EL (cell line): ENCODE measurements at regions not wholly inside any gene's neighbourhood (a gene's known extent, or its start where the extent isn't known, plus 50 kb on each side); places are given as distances from the start of the nearest gene placed in this dataset.

Experiments
- DNase-seq: peaks from one replicate; pipeline ENCODE4 v3.0.0-alpha.2; 2016

- no peak for DNase-seq
Measured at GRCh38 chr9:90013778-90014177, 409.0 kb downstream of the GADD45G start.

- DNase-seq, result no peak
Measured at GRCh38 chr9:90014421-90014820, 409.6 kb downstream of the GADD45G start.

- DNase-seq, result no peak
Measured at GRCh38 chr9:90016272-90016671, 411.5 kb downstream of the GADD45G start.

GRCh38 chr9:90017679-90018078 is 412.9 kb downstream of the GADD45G start:
- no peak for DNase-seq

GRCh38 chr9:90018688-90019087 is 413.9 kb downstream of the GADD45G start:
- no peak for DNase-seq

GRCh38 chr9:90019626-90020025 is 414.8 kb downstream of the GADD45G start:
- DNase-seq, result no peak

- no peak for DNase-seq
Measured at GRCh38 chr9:90020276-90020871, 415.6 kb downstream of the GADD45G start.

- no peak for DNase-seq
Measured at GRCh38 chr9:90021216-90021906, 416.5 kb downstream of the GADD45G start.

- DNase-seq, result no peak
Measured at GRCh38 chr9:90022474-90022873, 417.7 kb downstream of the GADD45G start.

- no peak for DNase-seq
Measured at GRCh38 chr9:90023861-90024260, 419.0 kb downstream of the GADD45G start.

GRCh38 chr9:90024409-90024808 is 419.6 kb downstream of the GADD45G start:
- DNase-seq, result no peak

GRCh38 chr9:90024823-90025222 is 420.0 kb downstream of the GADD45G start:
- no peak for DNase-seq

- no peak for DNase-seq
Measured at GRCh38 chr9:90025816-90026215, 421.0 kb downstream of the GADD45G start.

GRCh38 chr9:90027296-90027790 is 422.5 kb downstream of the GADD45G start:
- no peak for DNase-seq

GRCh38 chr9:90029386-90029785 is 424.6 kb downstream of the GADD45G start:
- DNase-seq, result no peak

- no peak for DNase-seq
Measured at GRCh38 chr9:90029996-90030395, 425.2 kb downstream of the GADD45G start.

- DNase-seq, result no peak
Measured at GRCh38 chr9:90032296-90033027, 427.6 kb downstream of the GADD45G start.

GRCh38 chr9:90033028-90033650 is 428.3 kb downstream of the GADD45G start:
- no peak for DNase-seq

GRCh38 chr9:90034071-90034470 is 429.3 kb downstream of the GADD45G start:
- DNase-seq, result no peak

- no peak for DNase-seq
Measured at GRCh38 chr9:90035471-90035870, 430.7 kb downstream of the GADD45G start.

- no peak for DNase-seq
Measured at GRCh38 chr9:90037146-90037797, 432.5 kb downstream of the GADD45G start.

GRCh38 chr9:90038763-90039162 is 434.0 kb downstream of the GADD45G start:
- no peak for DNase-seq

- no peak for DNase-seq
Measured at GRCh38 chr9:90044263-90044662, 439.5 kb downstream of the GADD45G start.
